GM21529 (cell line): ENCODE measurements at regions not wholly inside any gene's neighbourhood (a gene's known extent, or its start where the extent isn't known, plus 50 kb on each side); places are given as distances from the start of the nearest gene placed in this dataset.

Experiments used
- ATAC-seq: cut with Tn5 transposase; IDR thresholded peaks from one replicate; pipeline ENCODE4 v1.9.1; 2021; ENCODE audit not compliant: unreplicated experiment

DNA sequence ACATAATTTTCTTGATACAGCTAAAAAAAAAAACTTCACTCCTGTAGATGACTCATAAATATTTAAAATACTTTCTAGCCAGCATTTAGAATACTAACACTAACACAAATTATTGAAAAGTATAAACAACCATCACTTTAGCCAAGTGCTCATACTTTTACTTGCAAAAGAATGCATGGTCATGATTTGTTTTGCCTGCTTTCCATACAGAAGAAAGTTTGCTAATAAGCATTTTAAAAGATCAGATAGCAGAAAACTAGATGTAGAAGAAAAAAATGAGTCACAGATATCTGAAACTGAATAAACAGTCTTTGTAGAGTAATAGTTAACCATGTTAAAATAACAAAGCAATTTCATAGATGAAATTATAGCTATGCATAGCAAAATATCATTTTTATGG, 2280.4 kb upstream of the PCDH20 start:
- ATAC-seq, result no peak

DNA sequence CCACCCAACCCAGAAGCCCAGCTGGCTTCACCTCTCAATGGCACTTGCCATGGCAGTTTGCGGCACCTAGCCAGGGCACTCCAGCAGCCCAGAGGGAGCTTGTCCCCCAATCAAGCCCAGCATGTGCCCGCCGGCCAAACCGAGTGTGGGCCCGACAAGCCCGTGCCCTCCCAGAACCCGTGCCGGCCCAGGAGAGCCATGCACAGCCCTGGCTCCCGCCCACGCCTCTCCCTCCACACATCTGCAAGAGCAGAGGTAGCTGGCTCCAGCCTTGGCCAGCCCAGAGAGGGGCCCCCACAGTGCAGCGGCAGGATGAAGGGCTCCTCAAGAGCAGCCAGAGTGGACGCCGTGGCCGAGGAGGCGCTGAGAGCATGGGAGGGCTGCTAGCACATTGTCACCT, 2278.0 kb upstream of the PCDH20 start:
- ATAC-seq, result no peak

DNA sequence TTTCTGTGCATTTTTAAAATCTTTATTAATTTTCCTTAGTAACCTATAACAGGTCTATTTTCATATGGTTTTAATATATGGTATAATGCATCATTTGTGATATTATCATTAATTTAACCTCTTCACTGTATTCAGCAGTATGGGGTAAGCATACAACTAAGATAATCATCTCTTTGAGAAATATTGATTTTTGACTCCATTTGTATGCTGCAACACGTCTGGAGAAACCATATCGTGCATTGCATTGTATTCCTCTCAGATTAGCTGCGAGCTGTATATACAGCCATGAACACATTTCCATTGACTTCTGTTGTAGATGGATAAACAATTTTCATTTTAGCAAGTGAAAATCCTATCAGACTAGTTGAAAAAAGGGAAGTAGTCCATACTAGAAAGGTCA, 2275.8 kb upstream of the PCDH20 start:
- ATAC-seq, result no peak

DNA sequence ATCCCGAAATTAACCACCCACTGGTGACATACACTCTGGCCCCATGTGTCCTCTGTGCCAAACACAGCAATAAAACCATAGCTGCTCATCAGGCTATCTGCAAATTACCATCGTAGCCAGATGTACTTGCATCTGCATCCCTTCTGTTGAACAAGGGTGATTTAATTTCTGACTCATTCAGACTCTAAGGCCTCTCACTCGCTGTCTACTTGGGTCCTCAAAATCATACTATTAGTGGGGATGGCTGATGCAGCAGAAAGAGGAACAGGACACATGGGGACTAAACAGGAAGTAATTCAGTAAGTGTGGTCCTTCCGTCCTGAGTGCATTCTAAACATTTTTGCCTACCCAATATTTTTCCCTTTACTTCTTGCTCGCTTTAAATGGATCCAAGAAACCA, 2275.0 kb upstream of the PCDH20 start:
- no peak for ATAC-seq

DNA sequence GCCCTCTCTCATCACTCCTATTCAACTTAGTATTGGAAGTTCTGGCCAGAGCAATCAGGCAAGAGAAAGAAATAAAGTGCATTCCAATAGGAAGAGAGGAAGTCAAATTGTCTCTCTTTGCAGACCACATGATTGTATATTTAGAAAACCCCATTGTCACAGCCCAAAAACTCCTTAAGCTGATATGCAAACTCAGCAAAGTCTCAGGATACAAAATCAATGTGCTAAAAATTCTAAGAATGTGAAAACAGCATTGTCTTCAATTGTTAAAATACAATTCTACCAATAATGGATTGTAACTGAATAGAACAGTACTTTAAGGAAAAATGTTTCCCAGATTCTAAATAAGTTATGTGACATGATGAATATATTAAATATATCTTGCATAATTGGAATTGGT, 2269.2 kb upstream of the PCDH20 start:
- no peak for ATAC-seq

DNA sequence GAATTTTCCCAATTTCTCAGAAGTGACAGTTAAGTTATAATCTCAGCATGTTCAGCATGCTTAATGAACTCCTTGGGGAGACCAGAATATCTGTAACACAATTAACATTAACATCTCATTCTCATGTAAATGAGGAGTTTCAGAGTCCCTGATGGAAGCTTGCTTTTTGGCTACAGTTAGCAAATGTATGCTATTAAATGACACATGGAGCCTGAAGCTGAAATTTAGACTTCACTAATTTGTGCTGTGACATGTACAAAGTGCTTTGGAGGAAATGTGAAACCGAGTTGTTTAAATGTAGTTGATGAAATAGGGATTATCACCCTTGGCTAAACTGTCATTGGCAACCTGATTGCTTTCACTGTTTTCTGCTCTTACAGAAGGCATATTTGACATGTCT, 2265.1 kb upstream of the PCDH20 start:
- no peak for ATAC-seq

DNA sequence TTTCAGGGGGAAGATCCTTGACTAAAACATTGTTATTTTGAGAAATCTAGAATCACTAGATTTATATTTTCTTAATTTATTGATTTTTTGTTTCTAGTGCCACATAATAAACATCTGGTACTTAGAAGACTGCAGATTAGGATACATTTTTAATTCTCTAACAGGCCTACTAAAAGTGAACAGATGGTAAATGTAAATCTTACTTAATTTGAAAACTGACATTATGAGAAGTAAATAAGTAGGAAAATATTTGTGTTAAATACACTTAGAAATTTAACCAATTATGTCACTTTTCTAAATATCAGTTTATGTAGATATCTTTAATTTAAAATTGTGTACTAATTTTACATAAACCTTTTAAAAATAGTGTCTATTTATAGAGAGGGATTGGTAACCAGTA, 2255.6 kb upstream of the PCDH20 start:
- no peak for ATAC-seq

DNA sequence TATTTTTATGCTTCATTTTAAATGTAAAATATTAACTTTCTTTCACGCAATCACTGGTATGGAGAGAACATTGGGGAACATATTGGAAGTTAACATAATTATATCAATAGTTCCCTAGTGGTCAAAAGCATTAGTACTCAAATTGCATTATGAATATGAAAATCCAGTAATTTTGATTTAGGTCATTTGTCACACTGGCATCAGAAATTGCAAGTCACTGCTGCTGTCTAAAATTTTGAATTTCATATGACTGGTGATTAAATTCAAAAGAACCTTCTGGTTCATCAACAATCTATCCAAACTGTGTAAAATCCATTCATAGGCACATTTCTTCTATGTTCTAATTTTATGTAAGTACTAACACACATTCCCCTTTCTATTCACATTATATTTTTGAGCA, 2235.7 kb upstream of the PCDH20 start:
- no peak for ATAC-seq

DNA sequence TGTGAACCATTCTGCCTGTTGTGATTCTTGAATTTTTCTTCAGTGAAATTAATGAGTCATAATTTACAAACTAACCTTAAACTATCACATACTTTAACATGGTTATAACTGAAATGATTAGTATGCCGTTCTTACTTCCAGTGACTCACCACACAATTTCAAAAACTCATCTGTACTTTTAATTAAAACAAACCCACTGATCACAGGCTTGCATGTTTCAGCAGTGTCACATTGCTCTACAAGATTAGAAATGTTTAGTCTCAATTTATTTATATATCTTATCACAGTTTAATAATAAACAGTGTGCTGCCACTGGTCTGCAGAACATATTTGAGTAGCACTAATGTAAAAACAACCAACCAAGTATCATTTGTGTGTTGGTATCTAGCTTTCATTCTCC, 2227.9 kb upstream of the PCDH20 start:
- ATAC-seq, result no peak

DNA sequence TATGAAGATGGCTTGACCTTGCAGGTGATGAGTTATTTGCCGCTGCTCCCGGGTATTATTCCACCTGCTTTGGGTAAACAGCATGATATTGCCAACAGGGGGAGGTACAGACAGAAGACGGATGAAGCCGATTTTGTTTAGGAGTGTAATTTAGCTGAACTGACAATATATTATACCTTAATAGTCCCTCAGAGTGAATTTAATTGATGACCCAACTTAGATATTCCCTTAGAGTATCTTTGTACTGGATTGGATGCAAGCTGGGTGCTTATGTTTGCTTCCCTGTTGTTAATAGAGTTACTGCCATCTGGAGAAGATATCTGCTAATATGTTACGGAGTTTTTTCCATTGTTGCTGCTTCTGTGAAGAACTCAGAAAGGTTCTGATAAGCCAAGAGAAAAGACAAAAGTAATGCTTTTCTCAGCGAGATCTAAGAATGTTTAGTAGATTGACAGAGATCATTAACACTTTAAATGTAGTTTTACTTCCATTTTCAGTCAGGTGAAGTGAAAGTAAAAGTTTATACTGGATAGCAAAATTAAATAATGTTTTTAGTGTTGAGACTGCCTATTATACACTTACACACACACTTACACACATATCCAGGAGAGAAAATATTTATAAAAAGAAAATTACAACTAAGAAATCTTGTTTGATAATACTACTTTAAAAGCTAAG, 2220.8 kb upstream of the PCDH20 start:
- no peak for ATAC-seq

DNA sequence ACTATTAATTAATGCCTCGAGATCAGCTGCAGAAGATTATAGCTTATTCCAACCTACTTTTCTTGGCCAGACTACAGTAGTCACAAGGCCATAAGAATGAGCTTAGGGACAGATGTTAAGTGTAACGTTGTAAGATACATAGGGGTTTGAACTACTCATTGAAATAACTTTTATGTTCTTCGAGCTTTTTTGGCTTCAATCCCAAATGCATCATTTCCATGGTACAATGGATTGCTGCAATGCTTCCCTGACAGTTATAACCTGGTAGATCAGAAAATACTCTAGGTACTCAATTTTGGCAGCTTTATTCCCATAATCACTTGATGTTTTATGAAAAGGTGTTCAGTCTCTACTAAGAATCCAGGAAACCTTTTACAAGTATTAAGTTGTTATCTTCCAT, 2216.7 kb upstream of the PCDH20 start:
- ATAC-seq, result no peak

DNA sequence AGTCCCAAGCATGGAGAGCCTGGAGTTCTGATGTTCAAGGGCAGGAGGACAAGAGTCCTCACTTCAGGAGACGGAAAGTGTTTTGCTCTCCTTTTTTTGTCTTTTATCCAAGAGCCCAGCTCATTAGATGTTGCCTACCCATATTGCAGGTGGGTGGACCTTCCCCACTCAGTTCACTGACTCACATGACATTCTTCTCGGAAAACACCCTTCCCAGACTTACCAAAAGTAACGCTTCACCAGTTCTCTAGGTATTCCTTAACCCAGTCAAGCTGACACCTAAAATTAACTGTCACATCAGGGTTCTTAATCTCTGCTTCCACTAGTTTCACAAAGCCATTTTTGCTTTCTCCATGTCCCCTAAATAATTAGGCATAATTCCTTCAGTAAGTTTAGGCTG, 2215.4 kb upstream of the PCDH20 start:
- ATAC-seq, result no peak

DNA sequence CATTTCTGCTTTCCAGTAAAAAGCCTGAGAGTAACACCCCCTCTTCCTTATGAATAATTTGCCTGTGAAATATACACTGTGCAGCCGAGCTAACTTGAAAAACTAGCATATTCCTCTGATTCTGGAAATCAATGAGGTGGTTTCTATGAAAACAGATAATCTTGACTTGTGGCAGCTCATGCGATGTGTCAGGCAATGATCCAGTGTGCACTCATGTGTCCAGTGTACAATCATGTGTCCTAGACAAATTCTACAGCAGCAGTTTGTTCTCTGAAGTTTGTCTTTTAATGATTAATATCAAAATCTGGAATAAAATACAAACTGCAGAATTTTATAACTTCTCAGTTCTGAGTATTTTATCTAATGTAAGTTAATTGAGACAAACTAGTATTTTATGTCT, 2213.9 kb upstream of the PCDH20 start:
- ATAC-seq, result no peak

DNA sequence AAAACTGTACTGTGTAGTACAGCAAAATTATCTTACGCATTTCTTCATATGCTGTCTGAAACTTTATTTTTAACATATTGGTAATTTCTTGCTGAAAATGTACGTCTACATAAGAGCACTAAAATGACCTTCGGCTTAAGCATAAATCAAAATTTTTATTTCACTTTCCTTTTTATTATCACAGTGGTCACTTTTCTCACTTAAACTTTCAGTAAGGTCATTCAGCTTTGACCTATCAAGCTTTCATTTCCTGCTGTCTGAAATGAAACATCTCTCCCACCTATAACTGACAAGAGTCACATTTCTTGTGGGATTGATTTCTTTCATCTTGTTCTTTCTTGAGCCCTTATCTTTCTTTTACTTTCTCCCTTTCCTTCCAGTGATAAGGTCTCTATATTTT, 2212.7 kb upstream of the PCDH20 start:
- ATAC-seq, result no peak

DNA sequence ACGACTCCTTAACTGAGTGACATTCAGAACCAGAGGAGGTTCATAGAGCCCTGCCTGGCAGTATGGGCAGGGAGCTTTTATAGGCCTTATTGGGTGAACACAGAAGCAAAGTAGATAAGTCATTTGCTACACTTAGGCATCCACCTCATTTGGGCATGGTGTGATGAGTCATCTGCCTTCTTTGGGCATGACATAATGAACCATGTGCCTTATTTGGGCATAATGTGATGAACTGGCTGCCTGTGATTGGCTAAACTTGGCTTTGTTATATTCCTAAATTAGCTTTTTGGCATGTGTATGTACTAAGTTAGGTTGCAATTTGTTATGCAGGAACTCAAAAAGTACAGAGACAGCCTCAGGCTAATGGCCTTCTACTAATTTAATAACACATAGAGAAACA, 2210.2 kb upstream of the PCDH20 start:
- no peak for ATAC-seq

DNA sequence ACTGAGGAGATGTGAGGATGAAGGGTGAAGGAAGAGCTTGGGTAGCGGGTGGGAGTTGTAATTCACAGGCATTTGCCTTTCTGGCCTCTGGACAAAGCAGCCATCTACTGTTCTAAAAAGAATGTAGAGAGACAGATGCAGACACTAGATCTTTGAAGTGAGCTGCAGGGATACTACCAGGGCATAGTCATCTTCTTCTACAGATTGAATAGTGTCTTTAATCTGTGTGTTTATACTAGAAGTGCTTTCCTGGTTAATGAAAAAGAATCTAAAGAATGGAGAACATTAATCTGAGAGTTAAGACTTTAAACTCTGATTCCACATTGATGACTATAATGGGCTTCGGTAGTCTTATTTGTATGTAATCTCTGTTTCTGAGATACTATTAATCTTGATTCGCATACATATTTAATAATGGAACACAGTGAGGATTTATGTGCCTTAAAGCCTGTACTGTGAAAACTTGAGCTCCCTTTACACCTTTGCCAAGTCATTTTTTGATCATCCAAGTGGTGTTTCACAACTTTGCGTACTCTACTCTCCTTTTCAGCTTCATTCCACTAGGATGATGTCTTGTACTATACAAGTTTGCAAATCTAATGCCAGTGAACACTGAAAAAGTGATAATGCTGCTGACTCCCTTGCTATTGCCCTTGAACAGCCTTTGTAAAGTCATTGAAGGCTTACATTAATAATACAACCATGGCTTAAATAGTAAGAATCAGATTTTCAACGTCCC, 2199.4 kb upstream of the PCDH20 start:
- ATAC-seq, result no peak

DNA sequence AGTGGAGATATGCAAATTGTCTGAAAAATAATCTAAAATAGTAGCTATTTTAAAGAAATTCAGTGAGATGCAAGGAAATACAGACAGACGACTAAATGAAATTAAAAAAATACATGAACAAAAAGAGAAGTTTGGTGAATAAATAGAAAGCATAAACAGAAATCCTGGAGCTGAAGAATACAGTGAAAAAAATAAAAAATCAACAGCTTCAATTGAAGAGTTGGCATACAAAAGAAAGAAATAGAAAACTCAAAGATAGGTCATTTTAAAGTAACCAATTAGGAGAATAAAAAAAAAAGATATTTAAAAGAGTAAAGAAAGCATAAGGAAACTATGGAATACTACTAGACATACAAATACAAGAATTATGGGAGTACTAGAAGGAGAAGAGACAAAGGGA, 2191.5 kb upstream of the PCDH20 start:
- ATAC-seq, result no peak

DNA sequence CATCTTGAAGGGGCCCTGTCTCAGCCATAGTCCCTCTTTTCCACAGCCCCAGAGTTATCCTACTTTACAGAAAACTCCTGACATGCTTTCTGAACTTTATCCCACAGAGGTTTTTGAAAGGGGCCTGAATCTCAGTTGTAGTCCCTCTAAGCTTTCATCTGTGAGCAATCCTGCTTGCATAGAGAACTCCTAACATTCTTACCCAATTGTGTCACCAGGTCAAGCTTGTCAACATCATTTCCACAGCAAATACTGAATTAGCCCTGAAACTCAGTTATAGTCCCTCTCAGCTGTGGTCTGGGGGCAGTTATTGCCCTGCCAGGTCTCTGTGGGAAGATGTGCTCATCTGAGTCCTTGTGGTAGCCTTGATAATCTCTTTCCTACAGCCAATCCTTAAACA, 2190.3 kb upstream of the PCDH20 start:
- no peak for ATAC-seq

DNA sequence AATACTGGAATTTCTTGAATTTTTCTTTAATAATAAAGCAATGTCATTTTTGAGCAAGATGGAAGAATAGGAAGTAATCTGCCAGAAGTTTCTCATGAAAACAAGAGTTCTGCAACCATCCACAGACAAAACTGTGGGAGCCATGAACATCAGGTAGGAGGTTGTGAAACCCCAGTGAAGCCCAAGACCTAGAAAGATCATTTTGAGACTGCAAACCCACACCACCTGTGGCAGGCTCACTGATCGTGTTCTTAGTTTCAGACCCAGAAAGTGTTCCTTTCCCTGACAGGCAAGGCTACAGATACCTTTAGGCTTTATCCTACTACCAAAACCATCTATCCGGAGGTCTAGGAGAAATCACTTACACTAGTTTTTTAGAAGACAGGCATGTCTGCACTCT, 2189.8 kb upstream of the PCDH20 start:
- ATAC-seq, result no peak

DNA sequence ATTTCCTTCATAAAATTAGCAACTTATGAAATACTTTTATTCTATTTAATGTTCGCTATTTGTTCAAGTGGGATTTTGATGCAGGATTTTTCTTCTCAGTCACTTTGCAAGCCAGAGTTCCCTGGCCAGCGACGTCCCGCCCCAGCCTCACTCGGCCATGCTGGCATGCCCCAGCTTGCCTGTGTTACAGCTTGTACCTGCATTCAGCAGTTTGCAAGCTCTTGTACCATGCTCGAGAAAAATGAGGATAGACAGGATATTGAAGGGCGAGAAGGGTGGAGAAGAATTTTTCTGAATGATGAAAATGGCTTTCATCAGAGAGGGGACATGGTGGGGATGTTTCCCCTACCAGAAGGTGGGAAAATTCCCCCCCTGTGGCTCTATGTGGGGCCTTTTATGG, 2180.2 kb upstream of the PCDH20 start:
- no peak for ATAC-seq

DNA sequence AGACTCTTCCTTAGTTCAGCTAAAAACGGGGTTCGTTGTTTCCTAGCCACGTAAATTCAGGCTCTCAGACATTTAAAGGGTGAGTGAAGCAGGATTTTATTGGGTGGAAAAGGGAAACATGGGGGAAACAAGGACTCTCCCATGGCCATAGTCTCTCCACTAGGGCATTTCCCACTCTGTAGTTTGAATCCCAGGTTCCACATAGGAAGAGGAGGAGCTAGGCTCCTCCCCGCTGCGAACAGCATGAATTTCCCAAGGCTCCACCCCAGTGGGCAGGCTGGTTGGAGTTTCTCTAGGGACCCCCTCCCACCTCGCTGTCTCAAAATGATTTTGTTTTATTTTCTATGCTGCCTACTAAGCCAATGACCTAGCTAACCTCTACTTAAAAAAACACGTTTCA, 2170.8 kb upstream of the PCDH20 start:
- no peak for ATAC-seq

DNA sequence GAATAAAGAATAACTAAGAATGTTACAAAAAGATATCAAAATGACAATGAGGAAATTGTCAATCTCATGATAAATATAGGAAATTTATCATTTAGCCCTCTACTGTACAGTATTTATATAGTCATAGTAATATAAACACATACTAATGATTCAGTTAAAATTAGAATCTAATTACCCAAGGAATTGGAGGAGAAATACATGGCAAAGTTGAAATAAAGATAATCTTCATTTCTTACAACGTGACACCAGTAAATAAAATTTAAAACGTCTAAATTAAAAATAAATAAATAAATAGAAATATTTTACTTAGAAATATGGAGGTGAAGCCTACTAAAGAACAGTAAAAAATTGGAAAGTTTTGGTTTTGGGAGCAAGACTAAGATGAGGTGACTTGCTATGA, 2163.1 kb upstream of the PCDH20 start:
- no peak for ATAC-seq

DNA sequence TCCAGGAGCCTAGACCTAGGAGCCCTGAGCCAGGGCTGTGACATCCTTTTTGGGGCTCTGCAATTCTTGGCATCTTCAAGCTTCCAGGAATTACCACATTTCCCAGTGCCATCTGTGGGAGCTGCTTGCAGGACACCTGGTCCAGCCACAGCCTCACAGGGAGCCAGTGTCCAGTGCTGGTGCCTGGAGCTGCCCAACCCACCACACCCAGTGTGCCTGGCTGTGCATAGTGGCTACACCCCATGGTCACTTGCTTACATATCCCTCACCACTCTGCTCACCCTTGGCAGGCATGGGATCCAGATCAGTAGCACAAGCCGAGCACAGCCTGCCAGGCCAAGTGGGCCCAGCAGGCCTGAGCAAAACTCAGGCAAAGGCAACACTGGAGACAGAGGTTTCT, 2151.4 kb upstream of the PCDH20 start:
- no peak for ATAC-seq
